ENCODE measurements at regions not wholly inside any gene's neighbourhood (a gene's known extent, or its start where the extent isn't known, plus 50 kb on each side); places are given as distances from the start of the nearest gene placed in this dataset.

DNA sequence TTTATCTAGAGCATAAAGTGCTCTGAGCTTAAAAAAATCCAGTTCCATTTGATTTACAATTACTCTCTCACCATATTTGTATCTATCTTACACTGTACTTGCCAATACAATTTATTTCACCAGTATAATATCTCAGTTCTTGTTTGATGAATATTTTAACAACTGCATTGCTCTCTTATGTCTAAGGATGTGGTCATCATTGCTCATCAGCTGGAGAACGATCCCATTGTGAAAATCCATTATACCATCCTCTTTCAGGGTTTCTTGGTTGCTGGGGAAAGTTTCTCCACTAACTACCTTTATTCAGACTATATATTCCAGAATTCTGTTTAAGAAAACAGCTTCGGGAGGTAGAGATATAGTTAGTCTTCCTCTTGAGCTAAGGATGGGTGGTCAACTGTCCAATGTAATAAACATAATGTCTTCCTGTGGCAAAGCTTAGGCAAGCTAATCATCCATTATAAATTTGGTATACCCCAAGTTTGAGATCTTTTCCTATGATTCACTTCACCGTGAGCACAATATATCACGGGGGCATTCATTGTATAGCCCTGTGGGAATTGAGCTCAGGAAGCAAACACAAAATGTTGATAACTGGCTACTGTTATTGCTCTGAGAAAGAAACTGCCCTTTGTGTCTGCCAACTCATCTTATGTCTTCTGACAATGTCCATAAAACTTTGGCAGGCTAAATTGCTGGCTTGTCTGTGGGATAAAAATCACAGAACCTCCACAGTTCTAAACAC, 2361.9 kb downstream of the ARAP2 start:
- TF ChIP-seq, protein P1, sequence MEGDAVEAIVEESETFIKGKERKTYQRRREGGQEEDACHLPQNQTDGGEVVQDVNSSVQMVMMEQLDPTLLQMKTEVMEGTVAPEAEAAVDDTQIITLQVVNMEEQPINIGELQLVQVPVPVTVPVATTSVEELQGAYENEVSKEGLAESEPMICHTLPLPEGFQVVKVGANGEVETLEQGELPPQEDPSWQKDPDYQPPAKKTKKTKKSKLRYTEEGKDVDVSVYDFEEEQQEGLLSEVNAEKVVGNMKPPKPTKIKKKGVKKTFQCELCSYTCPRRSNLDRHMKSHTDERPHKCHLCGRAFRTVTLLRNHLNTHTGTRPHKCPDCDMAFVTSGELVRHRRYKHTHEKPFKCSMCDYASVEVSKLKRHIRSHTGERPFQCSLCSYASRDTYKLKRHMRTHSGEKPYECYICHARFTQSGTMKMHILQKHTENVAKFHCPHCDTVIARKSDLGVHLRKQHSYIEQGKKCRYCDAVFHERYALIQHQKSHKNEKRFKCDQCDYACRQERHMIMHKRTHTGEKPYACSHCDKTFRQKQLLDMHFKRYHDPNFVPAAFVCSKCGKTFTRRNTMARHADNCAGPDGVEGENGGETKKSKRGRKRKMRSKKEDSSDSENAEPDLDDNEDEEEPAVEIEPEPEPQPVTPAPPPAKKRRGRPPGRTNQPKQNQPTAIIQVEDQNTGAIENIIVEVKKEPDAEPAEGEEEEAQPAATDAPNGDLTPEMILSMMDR (IDR thresholded peaks at IDR 0.05) = no peak
- TF ChIP-seq POLR2A (IDR thresholded peaks at IDR 0.05) = no peak
